Tibial nerve (tissue), 4 donors: ENCODE measurements at regions not wholly inside any gene's neighbourhood (a gene's known extent, or its start where the extent isn't known, plus 50 kb on each side); places are given as distances from the start of the nearest gene placed in this dataset.

Source experiments
- DNase-seq, 2 donors: peaks; one replicate each; pipeline ENCODE4 v3.0.0-alpha.2; 2019; ENCODE audit warnings: low spot score in 2 of 2
- H3K27ac ChIP-seq, 4 donors: fragments of 200-600 bp; sonication (generic) in 3 of 4; one replicate each; pipeline ENCODE4 v1.5.1; 2017 to 2019; ENCODE audit warnings: mild to moderate bottlenecking in 1 of 4
- H3K27me3 ChIP-seq, 2 donors: fragments of 200-600 bp; sonication (generic) in 1 of 2; one replicate each; pipeline versions ENCODE4 v1.5.1 to v1.6.0; 2017 to 2019
- H3K36me3 ChIP-seq, 3 donors: fragments of 200-600 bp; sonication (generic); one replicate each; pipeline ENCODE4 v1.5.1; 2018 to 2019
- H3K4me1 ChIP-seq, 4 donors: fragments of 200-600 bp; sonication (generic) in 3 of 4; one replicate each; pipeline ENCODE4 v1.5.1; 2017 to 2019
- H3K4me3 ChIP-seq, 4 donors: fragments of 200-600 bp; sonication (generic) in 3 of 4; one replicate each; pipeline ENCODE4 v1.5.1; 2017 to 2019; ENCODE audit warnings: mild to moderate bottlenecking in 1 of 4, moderate library complexity in 1 of 4
- H3K9me3 ChIP-seq, 4 donors: fragments of 200-600 bp; sonication (generic) in 3 of 4; one replicate each; pipeline ENCODE4 v1.5.1; 2017 to 2019
- CTCF ChIP-seq, 5 experiments: fragments of 200-600 bp in 3 of 5; fragments of 450-650 bp in 2 of 5; sonication (generic) in 3 of 5; IDR thresholded peaks; one replicate each; pipeline ENCODE4 v1.5.1; 2016 to 2019; ENCODE audit warnings: antibody characterized with exemption in 5 of 5, mild to moderate bottlenecking in 3 of 5, moderate library complexity in 2 of 5
- EP300 ChIP-seq, 2 donors: sonication (generic); formaldehyde crosslinking; IDR thresholded peaks; one replicate each; pipeline ENCODE4 v1.6.1; 2017; ENCODE audit warnings: antibody characterized with exemption in 2 of 2, mild to moderate bottlenecking in 1 of 2
- POLR2A ChIP-seq, 2 donors: fragments of 450-650 bp; IDR thresholded peaks; one replicate each; pipeline ENCODE4 v1.6.1; 2017; ENCODE audit warnings: antibody characterized with exemption in 2 of 2, mild to moderate bottlenecking in 2 of 2, moderate library complexity in 2 of 2
- WGBS, 2 donors: methylation state at CpG; one replicate each; pipeline ENCODE4 v1.1.5; 2018; 5-methylcytosine and 5-hydroxymethylcytosine counted together

GRCh38 chr3:194197396-194197960 is 61.5 kb downstream of the HES1 start:
- H3K27me3 ChIP-seq = no peaks in the 10 kb centered on the region
- DNase-seq = no peak
- TF ChIP-seq EP300 (IDR thresholded peaks at IDR 0.05) (no peak), CTCF (IDR thresholded peaks at IDR 0.05) (no peak), POLR2A (IDR thresholded peaks at IDR 0.05) (no peak)
- H3K36me3 ChIP-seq = no peaks in the 10 kb centered on the region
- no peak overlapping the region for H3K27ac ChIP-seq
- 88 to 93% methylated on average over 7 of the region's 7 CpGs for WGBS, 2 donors
- no peaks in the 10 kb centered on the region for H3K4me1 ChIP-seq
- H3K9me3 ChIP-seq = no peaks in the 10 kb centered on the region
- H3K4me3 ChIP-seq = no peak overlapping the region

- DNase-seq = no peak
- H3K27ac ChIP-seq = no peak overlapping the region
- no peak for TF ChIP-seq POLR2A (IDR thresholded peaks at IDR 0.05)
- TF ChIP-seq EP300 (IDR thresholded peaks at IDR 0.05) = no peak
- TF ChIP-seq CTCF (IDR thresholded peaks at IDR 0.05) = no peak
- no peaks in the 10 kb centered on the region for H3K4me1 ChIP-seq
- WGBS, 2 donors = 93% methylated on average over 9 of the region's 9 CpGs
- no peak overlapping the region for H3K4me3 ChIP-seq
- H3K27me3 ChIP-seq = peaks cover 0 to 3% of the 10 kb centered on the region in 2 donors
- no peaks in the 10 kb centered on the region for H3K9me3 ChIP-seq
- H3K36me3 ChIP-seq = no peaks in the 10 kb centered on the region
Measured at GRCh38 chr3:194197981-194198695, 62.2 kb downstream of the HES1 start.

- Histone ChIP-seq H3K4me3 (no peak overlapping the region), H3K36me3 (no peaks in the 10 kb centered on the region), H3K9me3 (no peaks in the 10 kb centered on the region), H3K27ac (no peak overlapping the region), H3K27me3 (peaks cover 0 to 11% of the 10 kb centered on the region in 2 donors), H3K4me1 (peaks cover 0 to 4% (median 0%) of the 10 kb centered on the region in 4 donors)
- WGBS, 2 donors = 83 to 88% methylated on average over 3 of the region's 3 CpGs
- DNase-seq = no peak
- no peak for TF ChIP-seq CTCF (IDR thresholded peaks at IDR 0.05)
- TF ChIP-seq EP300 (IDR thresholded peaks at IDR 0.05) = no peak
- no peak for TF ChIP-seq POLR2A (IDR thresholded peaks at IDR 0.05)
Measured at GRCh38 chr3:194198938-194199337, 63.0 kb downstream of the HES1 start.

GRCh38 chr3:194200422-194201081 is 64.6 kb downstream of the HES1 start:
- H3K27me3 ChIP-seq = peaks cover 0 to 19% of the 10 kb centered on the region in 2 donors
- DNase-seq = no peak
- H3K4me1 ChIP-seq = peaks cover 0 to 14% (median 0%) of the 10 kb centered on the region in 4 donors
- 53 to 66% methylated on average over 6 of the region's 6 CpGs for WGBS, 2 donors
- no peak overlapping the region for H3K27ac ChIP-seq
- H3K4me3 ChIP-seq = no peak overlapping the region
- H3K9me3 ChIP-seq = no peaks in the 10 kb centered on the region
- H3K36me3 ChIP-seq = no peaks in the 10 kb centered on the region
- TF ChIP-seq CTCF (IDR thresholded peaks at IDR 0.05) (no peak), EP300 (IDR thresholded peaks at IDR 0.05) (no peak), POLR2A (IDR thresholded peaks at IDR 0.05) (no peak)
